Posterior vena cava (tissue), 2 donors: ENCODE measurements at regions not wholly inside any gene's neighbourhood (a gene's known extent, or its start where the extent isn't known, plus 50 kb on each side); places are given as distances from the start of the nearest gene placed in this dataset.

Experiments used
- DNase-seq: peaks from one replicate; pipeline ENCODE4 v3.0.0-alpha.2; 2020; ENCODE audit warnings: low spot score
- intact Hi-C, 2 donors: fragments of 100-400 bp; cut with DNase I; formaldehyde crosslinking; loops; one replicate each; pipeline versions ENCODE4 v1.14.1 to v1.14.2; 2022 to 2023
- donor health status: DM: yes; HTN: yes; CAD: no.
- donor health status: DM: yes; HTN: yes; CAD: no.

DNA sequence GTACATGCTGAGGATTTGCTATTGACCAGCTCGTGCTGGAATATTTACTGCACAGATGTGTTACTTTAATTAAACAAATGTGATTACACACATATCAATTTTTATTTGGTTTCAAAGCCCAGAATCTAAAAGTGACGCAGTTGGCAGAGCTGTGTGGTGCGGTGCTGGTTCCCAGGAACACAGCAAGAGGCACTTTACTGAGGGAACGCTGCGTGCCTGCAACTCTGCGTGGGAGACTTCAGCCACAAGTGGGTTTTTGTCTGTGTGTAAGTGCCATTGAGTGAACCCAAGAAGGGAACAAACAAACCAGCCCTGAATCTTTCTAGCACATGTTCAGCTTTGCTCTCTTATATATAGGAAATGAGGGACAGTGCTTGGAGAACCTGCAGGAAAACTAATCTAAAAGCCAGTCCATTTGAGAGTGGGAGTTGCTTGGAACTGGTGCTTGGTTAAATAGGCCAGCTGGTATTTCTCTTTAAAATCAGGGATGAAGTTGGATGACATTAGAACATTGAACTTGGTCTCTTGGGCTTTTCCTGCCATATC, 196.6 kb upstream of the CELF4 start:
- DNase-seq: no peak
- intact Hi-C loops: no loop called here

DNA sequence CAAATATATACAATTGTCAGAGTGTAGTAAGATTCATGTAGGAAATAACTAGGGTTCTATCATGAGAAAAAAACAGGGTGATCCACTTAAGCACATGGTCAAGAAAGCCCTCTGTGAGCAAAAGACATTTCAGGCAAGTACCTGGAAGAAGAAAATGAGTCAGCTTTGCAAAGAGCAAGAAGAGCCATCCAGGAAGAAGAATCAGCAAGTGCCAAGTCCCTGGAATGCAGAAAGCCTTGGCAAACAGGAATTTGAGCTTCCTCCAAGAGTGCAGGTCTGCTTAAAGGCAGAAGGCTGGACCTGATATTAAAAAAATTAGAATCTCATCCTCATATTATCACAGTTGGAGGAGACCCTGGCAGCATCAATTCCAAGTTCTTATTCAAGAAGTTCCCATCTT, 188.5 kb upstream of the CELF4 start:
- intact Hi-C loops: loop anchor here in 1 of 2 donors (10.0 kb wide), 1 partner anchor 989 kb away; no protein-coding TSS in a partner anchor
- DNase-seq: no peak

DNA sequence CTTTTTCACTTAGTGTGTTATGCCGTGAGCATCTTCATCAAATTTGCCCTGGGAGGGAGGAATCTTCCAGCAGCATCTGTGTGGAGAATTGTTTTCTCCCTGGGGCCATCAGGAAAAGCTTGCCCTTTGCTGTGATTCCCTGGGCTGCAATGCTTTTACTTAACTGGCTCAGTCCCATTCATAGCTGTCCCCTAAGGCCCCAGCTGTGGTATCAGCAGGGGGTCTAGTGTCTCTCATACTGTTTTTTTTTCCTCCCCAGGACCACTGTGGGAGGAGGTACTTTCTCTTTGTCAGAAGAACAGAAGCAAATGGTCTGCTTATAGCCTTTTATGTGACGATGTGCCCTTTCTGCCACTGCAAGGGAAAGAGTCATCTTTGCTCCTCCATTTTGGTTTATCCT, 176.8 kb upstream of the CELF4 start:
- intact Hi-C loops: no loop called here
- no peak for DNase-seq

DNA sequence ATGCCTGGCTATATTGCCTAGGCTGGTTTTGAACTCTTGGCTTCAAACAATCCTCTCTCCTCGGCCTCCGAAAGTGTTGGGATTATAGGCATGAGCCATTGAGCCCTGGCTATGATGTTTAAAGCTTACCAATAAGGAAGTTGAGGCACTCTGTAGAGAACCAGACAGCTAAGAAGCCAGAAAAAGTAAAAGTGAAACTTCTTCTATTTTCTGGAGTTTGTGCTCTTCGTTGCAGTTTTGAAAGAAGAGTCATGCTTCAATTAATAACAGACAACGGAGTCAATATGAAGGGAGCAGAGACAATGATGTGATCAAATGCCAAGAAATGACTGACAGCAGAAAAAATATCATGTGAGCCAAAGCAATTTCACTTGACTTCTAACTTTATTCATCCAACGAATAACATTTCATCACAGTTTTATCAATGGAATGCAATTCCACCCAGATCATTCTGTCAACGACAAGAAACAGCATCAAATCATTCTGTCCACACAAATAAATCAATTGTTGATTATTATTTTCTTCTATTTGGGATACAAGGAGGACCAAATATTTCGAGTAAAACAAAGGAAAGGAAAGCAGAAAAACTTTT, 175.5 kb upstream of the CELF4 start:
- DNase-seq: no peak
- intact Hi-C loops: no loop called here

DNA sequence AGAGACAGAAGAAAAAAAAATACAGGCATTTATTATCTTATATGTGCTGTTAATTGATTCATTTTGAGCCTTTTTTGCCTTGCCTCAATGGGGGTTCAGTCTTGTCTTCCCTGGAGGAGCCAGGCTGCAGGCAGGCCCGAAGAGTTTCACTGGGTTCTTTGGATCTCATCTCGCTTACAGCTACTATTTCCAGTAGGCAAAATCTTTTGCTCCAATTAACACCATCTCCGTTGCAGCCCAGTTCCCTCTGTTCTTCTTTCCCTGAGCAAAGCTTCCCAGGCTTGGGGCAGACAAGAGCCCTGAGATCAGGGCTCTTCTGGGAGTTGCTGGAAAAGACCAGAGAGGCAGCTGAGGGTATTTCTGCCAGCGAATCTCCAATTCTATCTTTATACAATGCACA, 168.8 kb upstream of the CELF4 start:
- intact Hi-C loops: loop anchor here in 1 of 2 donors (10.0 kb wide), 1 partner anchor 60 kb away; no protein-coding TSS in a partner anchor
- no peak for DNase-seq

DNA sequence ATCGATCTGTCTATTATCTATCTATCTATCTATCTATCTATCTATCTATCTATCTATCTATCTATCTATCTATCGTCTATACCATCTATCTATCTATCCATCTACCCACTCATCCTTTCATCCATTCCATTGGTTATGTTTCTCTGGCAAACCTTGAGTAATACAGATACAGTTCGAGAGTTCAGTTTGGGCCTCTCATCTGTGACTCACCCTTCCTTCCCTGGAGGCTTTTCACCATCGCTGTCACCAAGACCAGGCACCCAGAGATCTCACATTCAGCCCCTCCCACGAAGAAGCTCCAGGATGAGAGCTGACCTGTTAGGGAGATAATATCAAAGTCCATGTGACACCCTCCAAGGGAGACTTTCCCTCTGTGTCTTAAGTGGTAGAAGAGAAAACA, 164.1 kb upstream of the CELF4 start:
- DNase-seq: no peak
- intact Hi-C loops: loop anchor here in 1 of 2 donors (10.0 kb wide), 1 partner anchor 65 kb away; no protein-coding TSS in a partner anchor

DNA sequence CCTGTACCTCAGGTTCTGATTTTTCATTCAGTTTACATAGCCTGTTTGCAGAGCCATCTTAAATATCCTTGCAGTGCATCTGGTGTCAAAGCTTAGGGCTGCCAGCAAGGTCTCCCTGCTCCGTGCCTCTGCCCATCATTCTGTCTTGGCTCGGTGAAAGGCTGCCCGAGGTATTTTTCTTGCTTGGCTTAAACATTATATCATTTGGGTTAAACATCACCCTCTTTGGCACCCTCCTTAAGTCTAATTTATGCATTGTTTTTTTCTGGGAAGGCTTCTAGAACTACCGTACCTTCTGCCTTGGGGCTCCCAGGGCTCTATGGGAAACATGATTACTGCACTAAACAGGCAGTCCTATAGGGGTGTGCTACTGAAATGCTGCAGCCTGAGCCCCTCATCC, 158.6 kb upstream of the CELF4 start:
- no peak for DNase-seq
- intact Hi-C loops: no loop called here

DNA sequence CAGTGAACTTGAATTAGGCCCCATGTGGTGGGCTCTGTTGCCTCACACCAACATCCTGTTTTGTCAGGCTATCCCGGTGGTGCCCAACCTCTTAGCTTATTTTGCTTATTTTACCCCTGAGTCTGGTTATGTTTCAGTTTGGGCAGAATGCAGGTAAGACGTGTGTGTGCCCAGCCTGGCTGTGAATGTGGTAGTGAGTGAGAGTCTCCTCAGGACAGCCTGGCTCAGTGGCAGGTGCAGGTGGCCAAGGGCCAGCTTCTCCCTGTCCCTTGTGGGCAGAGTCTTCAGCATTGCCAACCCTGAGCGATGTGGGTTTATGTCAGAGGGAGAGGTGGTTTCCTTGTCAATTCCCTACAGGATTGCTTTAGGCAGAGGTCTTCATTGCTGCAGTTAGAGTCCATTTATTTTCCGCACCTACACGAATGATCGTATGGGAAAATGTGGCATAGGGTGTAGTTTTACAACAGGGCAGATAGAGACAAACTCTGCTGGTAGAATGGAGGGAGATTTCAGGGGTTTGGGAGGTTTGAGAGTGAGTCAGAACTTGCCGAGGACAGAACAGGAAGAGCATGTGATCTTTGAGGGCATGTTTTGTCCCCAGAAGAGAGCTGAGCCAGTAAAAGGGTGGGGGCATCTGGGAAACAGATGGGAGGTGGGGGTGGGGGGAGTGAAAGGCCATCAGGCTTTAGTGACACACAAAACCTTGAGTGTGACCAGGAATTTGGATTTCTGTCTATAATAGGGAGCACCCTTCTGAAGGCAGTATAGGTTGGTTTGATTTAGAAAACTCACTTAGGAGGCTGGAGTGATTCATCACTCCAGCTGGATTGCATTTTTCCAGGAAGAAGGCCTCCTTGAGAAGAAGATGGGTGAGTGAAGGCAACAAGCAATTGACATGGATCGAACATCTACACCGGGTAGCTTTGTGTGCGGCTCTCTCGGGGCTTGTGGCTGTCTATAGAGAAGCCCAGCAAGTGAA, 156.2 kb upstream of the CELF4 start:
- intact Hi-C loops: no loop called here
- DNase-seq: no peak

DNA sequence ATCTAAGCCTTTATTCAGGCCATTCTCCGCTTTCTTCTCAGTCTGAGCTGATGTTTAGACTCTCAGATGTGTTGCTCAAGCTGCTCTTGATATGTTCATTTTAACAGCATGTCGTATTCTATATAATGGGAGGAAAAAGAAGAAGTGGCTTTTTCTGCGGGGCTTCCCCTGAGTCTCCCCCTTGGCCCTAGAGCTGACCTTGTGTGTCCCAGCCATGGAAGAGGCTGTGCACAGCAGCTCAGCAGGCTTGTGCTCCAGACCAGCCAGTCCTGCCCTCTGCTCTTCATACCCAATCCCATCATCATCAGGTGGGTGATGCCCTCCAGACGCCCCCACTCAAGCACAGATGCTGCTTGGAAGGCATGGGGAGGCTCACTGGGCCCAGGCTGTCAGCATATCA, 155.1 kb upstream of the CELF4 start:
- intact Hi-C loops: no loop called here
- no peak for DNase-seq

DNA sequence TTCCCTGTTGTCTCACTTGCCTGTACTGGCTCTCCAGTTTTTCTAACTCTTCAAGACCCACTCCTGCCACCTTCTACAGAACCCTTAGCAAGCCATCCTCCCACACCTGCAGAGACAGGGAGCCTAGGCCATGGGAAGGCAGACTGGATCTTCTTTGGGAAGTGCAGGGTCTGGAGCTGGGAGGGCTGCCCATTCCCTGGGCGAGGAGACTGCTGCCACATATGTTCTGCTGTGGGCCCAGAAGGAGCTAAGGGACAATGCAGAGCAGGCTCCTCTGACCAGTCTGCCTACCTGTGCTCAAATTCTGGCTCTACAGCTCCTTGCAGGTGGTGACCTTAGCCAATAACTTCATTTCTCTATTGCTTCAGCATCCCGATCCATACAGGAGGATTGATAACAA, 152.1 kb upstream of the CELF4 start:
- intact Hi-C loops: no loop called here
- DNase-seq: no peak

DNA sequence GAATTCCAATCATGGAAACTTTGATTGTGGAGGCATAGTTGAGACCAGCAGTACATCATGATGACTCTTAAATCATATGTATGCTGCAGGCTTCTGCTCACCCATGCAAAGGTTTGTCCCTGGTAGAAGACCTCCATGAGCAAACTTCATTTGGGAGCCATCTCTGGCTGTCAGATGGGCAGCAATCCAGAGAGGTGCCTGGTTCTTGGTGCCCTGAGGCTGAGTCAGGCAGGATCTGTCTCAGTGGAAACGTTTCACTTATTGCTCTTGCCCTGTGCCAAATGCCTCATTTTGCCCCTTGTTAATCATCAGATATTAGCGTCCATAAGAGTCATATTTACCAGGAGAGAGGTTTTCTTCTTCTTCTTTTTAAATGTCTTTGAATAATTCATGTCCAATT, 151.5 kb upstream of the CELF4 start:
- intact Hi-C loops: no loop called here

DNA sequence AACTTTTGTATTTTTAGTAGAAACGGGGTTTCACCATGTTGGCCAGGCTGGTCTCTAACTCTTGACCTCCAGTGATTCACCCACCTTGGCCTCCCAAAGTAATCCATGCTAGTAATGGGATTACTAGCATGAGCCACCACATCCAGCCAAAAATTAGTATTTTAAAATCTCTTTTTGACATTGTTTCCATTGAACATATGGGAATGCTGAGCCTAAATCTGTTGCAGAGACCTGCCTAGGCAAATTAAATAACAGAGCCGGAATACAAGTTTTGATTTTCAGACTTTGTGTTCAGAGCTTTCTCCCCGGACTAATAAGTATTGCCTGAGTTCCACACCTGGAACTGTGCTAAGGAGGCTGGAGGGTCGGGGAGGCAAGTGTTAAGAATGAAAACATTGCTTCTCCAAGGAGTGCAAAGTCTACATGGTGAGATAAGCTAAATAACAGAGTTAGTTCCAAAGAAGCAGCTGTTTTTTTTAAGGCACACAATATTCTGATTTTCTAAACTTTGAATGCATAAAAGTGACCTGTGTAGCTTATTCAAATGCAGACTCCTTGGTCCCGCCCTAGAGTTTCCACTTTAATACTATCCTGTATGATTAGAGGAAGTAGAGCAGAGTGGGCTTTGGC, 150.6 kb upstream of the CELF4 start:
- DNase-seq: no peak
- intact Hi-C loops: no loop called here

More for the DNA sequence above, 151.5 kb upstream of the CELF4 start:
- DNase-seq: no peak

DNA sequence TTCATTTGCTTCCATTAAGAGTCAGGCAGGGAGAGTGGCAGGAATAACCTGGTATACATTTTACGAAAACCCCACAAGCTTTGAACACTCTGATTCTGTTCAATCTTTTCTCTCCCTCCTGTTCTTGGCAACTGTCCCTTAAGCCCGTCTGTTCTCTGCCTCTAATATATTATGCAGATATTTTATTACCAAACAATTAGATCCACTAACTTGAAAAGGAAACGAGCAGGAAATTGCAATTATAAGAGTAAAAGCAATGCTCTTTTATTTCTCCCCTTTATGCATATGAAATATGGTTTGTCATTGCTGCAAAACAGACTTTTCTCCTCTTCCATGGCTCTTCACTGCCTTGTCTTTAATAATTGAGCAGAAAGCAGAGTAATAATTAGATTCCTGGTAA, 149.1 kb upstream of the CELF4 start:
- DNase-seq: no peak
- intact Hi-C loops: no loop called here

DNA sequence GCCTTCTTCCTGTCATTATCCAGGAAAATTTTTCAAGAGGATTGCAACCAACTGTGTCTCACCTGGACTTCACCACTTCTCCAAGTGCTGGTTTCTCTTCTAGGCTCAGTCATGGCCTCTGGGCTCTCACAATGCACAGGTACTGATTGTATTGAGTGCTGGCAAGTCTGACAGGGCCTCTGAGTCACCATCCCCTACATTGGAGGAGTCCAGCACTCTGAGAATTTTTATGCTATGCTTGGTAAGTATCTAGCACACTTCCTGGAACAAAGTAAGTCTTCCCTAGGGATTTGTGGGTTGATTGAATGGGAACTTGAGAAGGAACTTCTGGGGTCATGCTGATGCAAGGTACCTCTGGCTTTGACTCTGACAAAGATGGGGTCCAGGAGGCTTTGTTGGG, 147.2 kb upstream of the CELF4 start:
- intact Hi-C loops: no loop called here
- no peak for DNase-seq

DNA sequence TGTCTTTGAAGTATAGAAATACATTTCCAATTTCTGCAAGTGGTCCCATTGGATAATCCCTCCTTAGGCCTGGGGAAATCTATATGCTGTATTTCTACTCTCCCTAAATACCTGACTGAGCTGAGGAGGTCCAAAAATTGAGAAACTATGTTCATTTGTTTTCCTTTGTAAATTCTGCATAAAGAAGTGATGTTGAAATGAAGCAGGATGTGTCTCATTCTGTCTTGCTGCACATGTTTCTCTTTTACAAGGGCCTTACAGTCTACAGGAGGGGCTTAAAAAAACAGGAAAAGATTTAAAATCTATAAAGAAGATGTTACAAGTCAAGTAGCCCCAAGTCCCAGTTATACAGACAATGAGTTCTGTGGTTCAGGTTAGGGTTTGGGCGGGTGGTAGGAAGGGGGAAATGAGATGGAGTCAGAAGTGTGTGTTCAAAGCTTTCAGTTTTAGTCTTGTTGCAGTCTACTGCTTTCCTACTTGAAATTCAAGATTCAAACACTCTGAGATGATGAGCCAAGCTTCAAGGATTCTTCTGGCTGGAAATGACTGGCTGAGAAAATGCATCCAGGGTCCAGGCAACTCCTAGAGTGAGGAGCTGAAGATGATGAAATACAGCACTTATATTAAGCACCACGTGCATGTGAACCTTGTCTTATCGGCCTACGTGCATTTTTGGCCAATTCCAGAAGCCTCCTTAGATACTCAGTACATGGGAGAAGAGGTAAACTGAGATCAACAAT, 146.3 kb upstream of the CELF4 start:
- intact Hi-C loops: no loop called here
- no peak for DNase-seq

DNA sequence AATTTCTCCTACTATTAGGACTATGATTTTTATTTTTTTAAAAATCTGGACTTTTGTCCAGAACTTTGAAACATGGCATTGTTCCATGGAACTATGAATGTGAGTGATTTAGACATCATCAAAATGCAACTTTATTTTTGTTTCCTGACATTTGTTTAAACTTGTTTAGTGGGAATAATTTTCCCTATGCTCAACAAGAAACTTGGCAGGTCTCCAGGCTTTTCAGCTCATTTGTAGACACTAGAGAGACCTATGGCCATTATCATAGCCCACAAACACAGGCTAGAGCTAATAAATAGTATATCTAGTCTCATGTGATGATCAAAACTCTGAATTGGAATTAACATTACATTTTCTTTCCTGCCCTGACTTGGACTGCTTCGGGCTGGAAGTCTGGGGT, 145.1 kb upstream of the CELF4 start:
- intact Hi-C loops: no loop called here

DNA sequence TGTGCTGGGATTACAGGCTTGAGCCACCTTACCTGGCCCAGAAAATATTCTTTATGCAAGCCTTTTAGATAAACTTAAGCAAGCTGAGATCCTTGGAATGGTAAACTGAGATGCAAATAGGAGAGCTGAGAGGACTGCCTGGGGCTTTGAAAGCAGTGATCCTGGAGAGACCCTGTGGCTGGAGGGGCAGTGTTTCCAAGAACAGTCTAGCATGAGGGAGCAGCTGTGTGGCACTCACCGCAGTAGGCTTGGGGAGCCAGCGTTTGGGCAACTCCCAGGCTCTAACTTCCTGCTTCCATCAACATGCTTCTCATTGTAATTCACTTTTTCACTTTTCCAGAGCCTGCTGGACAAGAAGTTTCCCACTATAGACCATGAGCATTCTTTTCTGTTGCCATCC, 144.1 kb upstream of the CELF4 start:
- intact Hi-C loops: no loop called here
- no peak for DNase-seq

More for the DNA sequence above, 145.1 kb upstream of the CELF4 start:
- DNase-seq: no peak

DNA sequence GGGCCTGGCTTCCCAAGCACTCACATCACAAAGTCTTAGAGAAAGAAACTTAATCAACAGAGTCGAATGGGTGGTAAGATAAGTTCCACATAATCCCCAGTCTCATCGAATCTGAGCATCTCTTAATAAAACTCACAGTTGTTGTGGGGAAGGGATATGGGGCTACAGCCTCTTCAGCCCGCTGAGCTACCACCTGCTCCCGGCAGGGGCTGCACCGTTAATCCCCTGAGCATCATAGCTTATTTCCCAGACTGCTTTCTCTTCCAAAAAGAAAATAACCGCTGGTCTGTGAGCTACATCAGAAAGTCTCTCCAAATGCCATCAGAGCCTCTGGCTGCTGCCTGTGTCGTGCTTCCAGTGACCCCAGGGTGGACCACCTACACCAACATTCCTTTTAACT, 139.4 kb upstream of the CELF4 start:
- no peak for DNase-seq
- intact Hi-C loops: no loop called here

DNA sequence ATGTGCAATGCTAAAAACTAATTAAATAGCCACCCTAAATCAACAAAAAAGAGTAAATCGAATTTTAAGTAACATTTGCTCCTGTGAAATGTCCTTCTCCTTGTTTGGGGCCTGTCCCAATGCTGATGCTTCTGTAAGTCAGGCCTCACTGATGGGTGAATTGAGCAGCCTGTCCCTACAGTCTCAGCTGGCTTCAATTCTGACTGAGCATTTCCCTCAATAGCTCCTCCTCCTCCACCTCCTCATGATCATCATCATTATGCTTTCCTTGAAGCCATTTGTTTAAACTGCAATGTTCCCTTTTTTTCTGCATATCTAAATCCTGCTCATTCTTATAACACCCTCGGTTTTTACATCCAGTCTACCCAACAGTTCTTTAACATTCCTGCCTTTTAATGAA, 137.2 kb upstream of the CELF4 start:
- no peak for DNase-seq
- intact Hi-C loops: no loop called here
